ENCODE measurements at regions not wholly inside any gene's neighbourhood (a gene's known extent, or its start where the extent isn't known, plus 50 kb on each side); places are given as distances from the start of the nearest gene placed in this dataset.

DNA sequence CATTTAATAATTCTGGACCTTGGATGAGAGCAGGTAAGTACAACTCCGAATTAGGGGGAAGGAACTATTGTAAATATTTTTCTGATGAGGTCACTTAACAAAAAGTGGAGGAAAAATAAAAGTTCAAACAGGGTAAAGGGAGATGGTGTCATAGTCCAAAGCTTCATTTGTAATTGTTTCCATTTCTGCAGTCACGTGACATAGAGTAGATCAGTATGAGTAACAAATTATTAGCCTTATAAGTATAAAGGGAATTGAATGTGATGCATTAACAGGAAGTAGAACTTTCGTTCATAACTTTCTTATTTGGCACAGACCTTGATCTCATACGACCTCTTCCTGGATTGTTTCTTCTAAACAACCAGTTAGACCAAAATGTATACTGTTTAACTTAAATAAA is 347.2 kb upstream of the TPK1 start:
- no peak for DNase-seq (ENCODE audit: low read depth)
- TF ChIP-seq, protein P1, sequence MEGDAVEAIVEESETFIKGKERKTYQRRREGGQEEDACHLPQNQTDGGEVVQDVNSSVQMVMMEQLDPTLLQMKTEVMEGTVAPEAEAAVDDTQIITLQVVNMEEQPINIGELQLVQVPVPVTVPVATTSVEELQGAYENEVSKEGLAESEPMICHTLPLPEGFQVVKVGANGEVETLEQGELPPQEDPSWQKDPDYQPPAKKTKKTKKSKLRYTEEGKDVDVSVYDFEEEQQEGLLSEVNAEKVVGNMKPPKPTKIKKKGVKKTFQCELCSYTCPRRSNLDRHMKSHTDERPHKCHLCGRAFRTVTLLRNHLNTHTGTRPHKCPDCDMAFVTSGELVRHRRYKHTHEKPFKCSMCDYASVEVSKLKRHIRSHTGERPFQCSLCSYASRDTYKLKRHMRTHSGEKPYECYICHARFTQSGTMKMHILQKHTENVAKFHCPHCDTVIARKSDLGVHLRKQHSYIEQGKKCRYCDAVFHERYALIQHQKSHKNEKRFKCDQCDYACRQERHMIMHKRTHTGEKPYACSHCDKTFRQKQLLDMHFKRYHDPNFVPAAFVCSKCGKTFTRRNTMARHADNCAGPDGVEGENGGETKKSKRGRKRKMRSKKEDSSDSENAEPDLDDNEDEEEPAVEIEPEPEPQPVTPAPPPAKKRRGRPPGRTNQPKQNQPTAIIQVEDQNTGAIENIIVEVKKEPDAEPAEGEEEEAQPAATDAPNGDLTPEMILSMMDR (conservative IDR thresholded peaks at IDR 0.05; ENCODE audit: control insufficient read depth, insufficient read depth, low read depth, low read length), result no peak
- H3K4me3 ChIP-seq (ENCODE audit: control insufficient read depth, low read depth, low read length), result no peak overlapping the region

DNA sequence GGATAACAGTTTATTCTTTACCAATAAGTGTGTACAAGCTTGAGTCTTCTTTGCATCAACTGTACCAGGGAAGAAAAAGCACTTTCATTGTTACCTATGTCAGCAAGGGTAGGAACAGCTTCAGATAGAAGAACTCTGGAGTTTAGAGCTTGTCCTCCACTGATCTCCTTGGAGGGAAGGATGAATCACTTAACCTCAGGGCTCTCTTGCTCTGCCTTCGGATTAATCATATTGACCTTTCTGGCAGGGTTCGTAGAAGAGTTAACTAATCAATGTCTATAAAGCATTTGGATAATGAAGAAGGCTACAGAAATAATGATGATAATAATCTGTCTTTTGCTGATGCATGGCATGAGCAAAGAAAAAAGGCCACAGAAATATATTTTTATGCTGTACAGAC is 339.5 kb upstream of the TPK1 start:
- no peak for DNase-seq (ENCODE audit: low read depth)
- no peak overlapping the region for H3K4me3 ChIP-seq (ENCODE audit: control insufficient read depth, low read depth, low read length)
- TF ChIP-seq, protein P1 (conservative IDR thresholded peaks at IDR 0.05; ENCODE audit: control insufficient read depth, insufficient read depth, low read depth, low read length), result no peak

DNA sequence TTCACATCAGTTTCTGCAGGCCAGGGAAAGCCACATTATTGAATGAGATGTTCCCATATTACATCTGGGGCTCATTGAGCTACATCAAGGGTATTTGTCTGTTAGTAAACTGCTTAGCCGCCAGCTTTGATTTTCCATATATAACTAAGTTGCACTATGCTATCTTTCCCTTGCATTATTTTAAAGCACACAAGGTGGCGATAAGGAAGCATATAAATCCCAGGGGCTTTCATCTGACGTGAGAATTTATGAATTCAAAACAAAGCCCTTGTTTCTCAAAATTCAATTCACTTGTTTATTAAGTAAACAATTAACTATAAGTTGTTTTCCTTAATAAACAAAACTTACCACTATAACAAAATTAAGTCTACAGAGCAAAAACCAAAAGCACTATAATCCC is 334.1 kb upstream of the TPK1 start:
- H3K4me3 ChIP-seq (ENCODE audit: control insufficient read depth, low read depth, low read length), result no peak overlapping the region
- DNase-seq (ENCODE audit: low read depth), result no peak
- TF ChIP-seq, protein P1 (conservative IDR thresholded peaks at IDR 0.05; ENCODE audit: control insufficient read depth, insufficient read depth, low read depth, low read length), result no peak

DNA sequence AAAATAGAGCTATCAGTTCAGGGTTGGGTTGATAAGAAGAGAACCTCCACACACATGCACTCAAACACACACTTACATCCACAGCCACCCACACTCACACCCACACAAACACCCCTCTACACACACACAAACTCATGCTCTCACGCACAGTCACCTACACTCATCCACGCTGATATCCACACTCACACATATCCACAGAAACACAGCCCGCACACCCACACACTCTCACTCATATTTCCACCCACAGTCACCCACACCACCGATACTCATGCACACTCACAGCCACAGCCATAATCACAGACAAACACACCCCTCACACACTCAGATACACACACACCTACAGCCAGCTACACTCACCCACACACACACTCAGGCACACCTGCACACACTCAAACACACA is 333.0 kb upstream of the TPK1 start:
- TF ChIP-seq, protein P1 (conservative IDR thresholded peaks at IDR 0.05; ENCODE audit: control insufficient read depth, insufficient read depth, low read depth, low read length), result no peak
- H3K4me3 ChIP-seq (ENCODE audit: control insufficient read depth, low read depth, low read length), result no peak overlapping the region
- no peak for DNase-seq (ENCODE audit: low read depth)

DNA sequence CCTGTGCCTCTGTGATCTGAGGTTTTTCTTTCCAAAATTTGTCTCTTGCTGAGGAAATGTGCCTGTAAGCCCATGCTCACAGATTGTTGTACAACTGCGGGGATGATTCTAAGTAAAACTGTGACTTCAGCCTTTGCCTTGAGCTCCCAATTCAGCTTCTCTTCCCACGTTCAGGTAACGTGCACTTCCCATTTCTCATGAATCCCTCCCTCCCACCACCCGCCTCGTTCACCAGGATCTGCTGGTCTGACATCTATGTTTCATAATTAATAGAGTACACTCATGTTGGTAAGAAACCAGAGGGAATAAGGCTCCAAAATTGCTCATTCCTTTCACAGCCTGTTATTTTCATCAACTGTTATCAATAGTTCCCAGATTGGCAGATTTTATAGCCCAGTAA is 332.6 kb upstream of the TPK1 start:
- TF ChIP-seq, protein P1 (conservative IDR thresholded peaks at IDR 0.05; ENCODE audit: control insufficient read depth, insufficient read depth, low read depth, low read length), result no peak
- DNase-seq (ENCODE audit: low read depth), result no peak
- H3K4me3 ChIP-seq (ENCODE audit: control insufficient read depth, low read depth, low read length), result no peak overlapping the region

DNA sequence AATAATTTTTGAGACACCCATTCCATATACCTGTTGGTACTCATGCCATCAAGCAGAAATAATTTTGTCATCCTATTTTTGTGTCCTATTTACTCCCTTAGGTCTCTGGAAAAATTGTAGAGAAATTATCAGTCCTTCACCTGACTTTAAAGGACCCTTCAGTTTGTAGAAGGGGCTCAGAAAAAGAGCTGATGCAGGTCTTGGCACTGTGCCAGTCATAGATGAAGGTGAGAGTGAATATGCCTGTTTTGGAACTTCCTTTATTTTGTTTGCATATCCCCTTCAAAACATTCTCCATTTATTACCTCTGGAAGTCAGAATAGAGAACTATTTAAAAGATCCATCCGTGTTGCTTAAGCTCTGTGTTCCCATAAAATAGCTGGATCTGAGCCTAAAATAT is 321.0 kb upstream of the TPK1 start:
- H3K4me3 ChIP-seq (ENCODE audit: control insufficient read depth, low read depth, low read length), result no peak overlapping the region
- TF ChIP-seq, protein P1 (conservative IDR thresholded peaks at IDR 0.05; ENCODE audit: control insufficient read depth, insufficient read depth, low read depth, low read length), result no peak
- DNase-seq (ENCODE audit: low read depth), result no peak

DNA sequence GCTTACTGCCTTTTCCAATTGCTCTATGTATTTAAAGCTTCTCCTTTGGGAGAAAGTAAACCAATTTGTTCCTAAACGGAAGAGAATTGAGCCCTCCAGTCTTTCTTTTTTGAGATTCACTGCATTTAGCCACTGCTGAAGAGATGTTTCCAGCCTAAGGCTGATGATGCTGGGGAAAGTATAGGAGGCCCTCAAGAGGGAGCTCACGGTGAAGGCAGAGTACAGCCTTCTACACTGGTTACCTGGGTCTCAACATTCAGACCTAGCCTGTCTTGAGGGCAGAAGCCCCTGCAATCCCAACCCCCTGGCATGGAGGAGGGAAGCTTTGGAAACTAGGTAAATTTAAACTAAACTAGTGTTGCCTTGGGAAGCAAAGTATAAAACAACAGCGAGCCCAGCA is 316.7 kb upstream of the TPK1 start:
- no peak for DNase-seq (ENCODE audit: low read depth)
- TF ChIP-seq, protein P1 (conservative IDR thresholded peaks at IDR 0.05; ENCODE audit: control insufficient read depth, insufficient read depth, low read depth, low read length), result no peak
- H3K4me3 ChIP-seq (ENCODE audit: control insufficient read depth, low read depth, low read length), result no peak overlapping the region

Measured in fibroblast of mammary gland (primary cell).